GM23338 (cell line): ENCODE measurements at regions not wholly inside any gene's neighbourhood (a gene's known extent, or its start where the extent isn't known, plus 50 kb on each side); places are given as distances from the start of the nearest gene placed in this dataset.

Experiments
- ATAC-seq: fragments of 200-7000 bp; cut with Tn5 transposase; 3 replicates; pipeline ENCODE4 v1.9.1; 2020
- DNase-seq: peaks from one replicate; pipeline ENCODE4 v3.0.0-alpha.2; 2015; ENCODE audit warnings: low spot score
- H2AFZ ChIP-seq: fragments of 200-600 bp; sonication (generic); 2 replicates; pipeline ENCODE4 v1.8.0; 2016; ENCODE audit warnings: antibody characterized with exemption, mild to moderate bottlenecking, moderate library complexity
- H3F3A ChIP-seq: fragments of 200-600 bp; sonication (generic); replicated peaks from 2 replicates; pipeline ENCODE4 v1.8.0; 2017; ENCODE audit warnings: antibody characterized with exemption, mixed run types, low read depth
- H3K27ac ChIP-seq: fragments of 200-600 bp; sonication (generic); 2 replicates; pipeline ENCODE4 v1.6.1; 2016; ENCODE audit warnings: low read depth
- H3K27me3 ChIP-seq: fragments of 200-600 bp; sonication (generic); 2 replicates; pipeline ENCODE4 v1.8.0; 2016; ENCODE audit warnings: mild to moderate bottlenecking, mixed run types, moderate library complexity; ENCODE audit not compliant: insufficient read depth
- H3K36me3 ChIP-seq: fragments of 200-600 bp; sonication (generic); 2 replicates; pipeline ENCODE4 v1.8.0; 2016; ENCODE audit warnings: mild to moderate bottlenecking; ENCODE audit not compliant: insufficient read depth
- H3K4me1 ChIP-seq: fragments of 200-600 bp; sonication (generic); 2 replicates; pipeline ENCODE4 v1.8.0; 2016; ENCODE audit warnings: mild to moderate bottlenecking, moderate library complexity; ENCODE audit not compliant: insufficient read depth
- H3K4me2 ChIP-seq: fragments of 200-600 bp; sonication (generic); 2 replicates; pipeline ENCODE4 v1.7.1; 2017; ENCODE audit warnings: mixed run types
- H3K4me3 ChIP-seq: fragments of 200-600 bp; sonication (generic); 2 replicates; pipeline ENCODE4 v1.6.1; 2016; ENCODE audit warnings: mixed run types
- H3K79me2 ChIP-seq: fragments of 200-600 bp; sonication (generic); replicated peaks from 2 replicates; pipeline ENCODE4 v1.8.0; 2017; ENCODE audit warnings: mild to moderate bottlenecking; ENCODE audit not compliant: insufficient read depth
- H3K9me2 ChIP-seq: fragments of 200-600 bp; sonication (generic); 2 replicates; pipeline ENCODE4 v1.8.0; 2017; ENCODE audit not compliant: insufficient read depth
- H4K20me1 ChIP-seq: fragments of 200-600 bp; sonication (generic); replicated peaks from 2 replicates; pipeline ENCODE4 v1.8.0; 2017; ENCODE audit warnings: mild to moderate bottlenecking; ENCODE audit not compliant: insufficient read depth
- H3K27ac Mint-ChIP-seq: 2 replicates; pipeline ENCODE4 v1.8.0; 2020; ENCODE audit warnings: inconsistent platforms, mild to moderate bottlenecking, moderate library complexity, mixed read lengths
- H3K27me3 Mint-ChIP-seq: 3 replicates; pipeline ENCODE4 v1.8.0; 2022; ENCODE audit warnings: low read depth, mild to moderate bottlenecking, moderate library complexity, mixed read lengths, inconsistent platforms; ENCODE audit not compliant: insufficient read depth, poor library complexity
- H3K36me3 Mint-ChIP-seq: 3 replicates; pipeline ENCODE4 v1.8.0; 2021; ENCODE audit warnings: low read depth, mild to moderate bottlenecking, inconsistent platforms, moderate library complexity, mixed read lengths
- H3K4me1 Mint-ChIP-seq: 3 replicates; pipeline ENCODE4 v1.8.0; 2020; ENCODE audit warnings: mild to moderate bottlenecking, inconsistent platforms, mixed read lengths
- H3K4me3 Mint-ChIP-seq: 3 replicates; pipeline ENCODE4 v1.8.0; 2021; ENCODE audit warnings: moderate library complexity, mild to moderate bottlenecking, inconsistent platforms, mixed read lengths
- H3K9me3 Mint-ChIP-seq: 3 replicates; pipeline ENCODE4 v1.8.0; 2020; ENCODE audit warnings: moderate library complexity, mild to moderate bottlenecking, inconsistent platforms, mixed read lengths
- CREB1 ChIP-seq: fragments of 250-450 bp; sonication (Bioruptor Pico); IDR thresholded peaks from 2 replicates; pipeline ENCODE4 v1.5.0; 2020; ENCODE audit warnings: low read depth, mild to moderate bottlenecking, moderate library complexity
- CTCF ChIP-seq, 2 experiments: fragments of 200-600 bp in 1 of 2; sonication (generic) in 1 of 2; conservative IDR thresholded peaks; 2 replicates each; pipeline versions ENCODE4 v1.5.1 to v1.6.1; 2016 to 2017; ENCODE audit warnings: antibody characterized with exemption in 2 of 2, low read depth in 2 of 2, mild to moderate bottlenecking in 2 of 2, moderate library complexity in 1 of 2
- EZH2 ChIP-seq: fragments of 200-600 bp; sonication (generic); IDR thresholded peaks from one replicate; pipeline ENCODE4 v1.8.0; 2017; ENCODE audit warnings: antibody characterized with exemption, mild to moderate bottlenecking, low read depth; ENCODE audit not compliant: unreplicated experiment
- EZH2phosphoT487 ChIP-seq: fragments of 200-600 bp; sonication (generic); IDR thresholded peaks from one replicate; pipeline ENCODE4 v1.8.1; 2018; ENCODE audit warnings: antibody characterized with exemption; ENCODE audit not compliant: unreplicated experiment
- JUNB ChIP-seq: IDR thresholded peaks from one replicate; pipeline ENCODE4 v1.6.1; 2016; ENCODE audit warnings: antibody characterized with exemption; ENCODE audit not compliant: unreplicated experiment
- POLR2AphosphoS5 ChIP-seq: IDR thresholded peaks from 2 replicates; pipeline ENCODE4 v1.6.1; 2016; ENCODE audit warnings: antibody characterized with exemption, low read depth
- STAT1 ChIP-seq: IDR thresholded peaks from one replicate; pipeline ENCODE4 v1.6.1; 2016; ENCODE audit warnings: antibody characterized with exemption; ENCODE audit not compliant: unreplicated experiment
- ZNF114 ChIP-seq: fragments of 250-450 bp; sonication (Bioruptor Pico); IDR thresholded peaks from 2 replicates; pipeline ENCODE4 v1.5.0; 2020; ENCODE audit warnings: mild to moderate bottlenecking, moderate library complexity
- ZNF331 ChIP-seq: fragments of 250-450 bp; sonication (Bioruptor Pico); IDR thresholded peaks from 2 replicates; pipeline ENCODE4 v1.5.0; 2020; ENCODE audit warnings: low read depth, mild to moderate bottlenecking, moderate library complexity
- TF ChIP-seq, protein P1 (sequence below): IDR thresholded peaks from one replicate; pipeline ENCODE4 v1.6.1; 2018; ENCODE audit warnings: antibody characterized with exemption; ENCODE audit not compliant: unreplicated experiment
- TF ChIP-seq, protein P2 (sequence below): fragments of 250-450 bp; sonication (Bioruptor Pico); IDR thresholded peaks from 2 replicates; pipeline ENCODE4 v1.5.0; 2020; ENCODE audit warnings: mild to moderate bottlenecking, moderate library complexity

- Histone ChIP-seq H3K36me3 (no peaks in the 10 kb centered on the region), H3F3A (no peaks in the 10 kb centered on the region), H3K4me3 (no peak overlapping the region), H3K9me2 (no peaks in the 10 kb centered on the region), H4K20me1 (no peaks in the 10 kb centered on the region; the same call in 1 of the 2 replicates), H3K79me2 (no peaks in the 10 kb centered on the region), H2AFZ (no peak overlapping the region), H3K4me2 (no peak overlapping the region), H3K27me3 (no peaks in the 10 kb centered on the region), H3K4me1 (no peaks in the 10 kb centered on the region; the same call in 1 of the 2 replicates), H3K27ac (no peak overlapping the region)
- Mint-ChIP-seq H3K4me3 (no peak overlapping the region), H3K36me3 (no peaks in the 10 kb centered on the region; the same call in 2 of the 3 replicates), H3K4me1 (peaks cover 20% of the 10 kb centered on the region), H3K27ac (no peak overlapping the region), H3K27me3 (peaks cover 16% of the 10 kb centered on the region), H3K9me3 (no peaks in the 10 kb centered on the region)
- TF ChIP-seq CTCF (conservative IDR thresholded peaks at IDR 0.05; ENCODE audit: low read depth in 2 of 2): no peak
- TF ChIP-seq JUNB: no peak
- no peak for TF ChIP-seq POLR2AphosphoS5
- no peak for TF ChIP-seq STAT1
- no peak for TF ChIP-seq ZNF331
- no peak for TF ChIP-seq EZH2
- no peak for TF ChIP-seq CREB1 (CRISPR knock-in tag)
- TF ChIP-seq ZNF114: no peak
- no peak for TF ChIP-seq EZH2phosphoT487
- TF ChIP-seq, protein P1, sequence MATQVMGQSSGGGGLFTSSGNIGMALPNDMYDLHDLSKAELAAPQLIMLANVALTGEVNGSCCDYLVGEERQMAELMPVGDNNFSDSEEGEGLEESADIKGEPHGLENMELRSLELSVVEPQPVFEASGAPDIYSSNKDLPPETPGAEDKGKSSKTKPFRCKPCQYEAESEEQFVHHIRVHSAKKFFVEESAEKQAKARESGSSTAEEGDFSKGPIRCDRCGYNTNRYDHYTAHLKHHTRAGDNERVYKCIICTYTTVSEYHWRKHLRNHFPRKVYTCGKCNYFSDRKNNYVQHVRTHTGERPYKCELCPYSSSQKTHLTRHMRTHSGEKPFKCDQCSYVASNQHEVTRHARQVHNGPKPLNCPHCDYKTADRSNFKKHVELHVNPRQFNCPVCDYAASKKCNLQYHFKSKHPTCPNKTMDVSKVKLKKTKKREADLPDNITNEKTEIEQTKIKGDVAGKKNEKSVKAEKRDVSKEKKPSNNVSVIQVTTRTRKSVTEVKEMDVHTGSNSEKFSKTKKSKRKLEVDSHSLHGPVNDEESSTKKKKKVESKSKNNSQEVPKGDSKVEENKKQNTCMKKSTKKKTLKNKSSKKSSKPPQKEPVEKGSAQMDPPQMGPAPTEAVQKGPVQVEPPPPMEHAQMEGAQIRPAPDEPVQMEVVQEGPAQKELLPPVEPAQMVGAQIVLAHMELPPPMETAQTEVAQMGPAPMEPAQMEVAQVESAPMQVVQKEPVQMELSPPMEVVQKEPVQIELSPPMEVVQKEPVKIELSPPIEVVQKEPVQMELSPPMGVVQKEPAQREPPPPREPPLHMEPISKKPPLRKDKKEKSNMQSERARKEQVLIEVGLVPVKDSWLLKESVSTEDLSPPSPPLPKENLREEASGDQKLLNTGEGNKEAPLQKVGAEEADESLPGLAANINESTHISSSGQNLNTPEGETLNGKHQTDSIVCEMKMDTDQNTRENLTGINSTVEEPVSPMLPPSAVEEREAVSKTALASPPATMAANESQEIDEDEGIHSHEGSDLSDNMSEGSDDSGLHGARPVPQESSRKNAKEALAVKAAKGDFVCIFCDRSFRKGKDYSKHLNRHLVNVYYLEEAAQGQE: no peak
- TF ChIP-seq, protein P2, sequence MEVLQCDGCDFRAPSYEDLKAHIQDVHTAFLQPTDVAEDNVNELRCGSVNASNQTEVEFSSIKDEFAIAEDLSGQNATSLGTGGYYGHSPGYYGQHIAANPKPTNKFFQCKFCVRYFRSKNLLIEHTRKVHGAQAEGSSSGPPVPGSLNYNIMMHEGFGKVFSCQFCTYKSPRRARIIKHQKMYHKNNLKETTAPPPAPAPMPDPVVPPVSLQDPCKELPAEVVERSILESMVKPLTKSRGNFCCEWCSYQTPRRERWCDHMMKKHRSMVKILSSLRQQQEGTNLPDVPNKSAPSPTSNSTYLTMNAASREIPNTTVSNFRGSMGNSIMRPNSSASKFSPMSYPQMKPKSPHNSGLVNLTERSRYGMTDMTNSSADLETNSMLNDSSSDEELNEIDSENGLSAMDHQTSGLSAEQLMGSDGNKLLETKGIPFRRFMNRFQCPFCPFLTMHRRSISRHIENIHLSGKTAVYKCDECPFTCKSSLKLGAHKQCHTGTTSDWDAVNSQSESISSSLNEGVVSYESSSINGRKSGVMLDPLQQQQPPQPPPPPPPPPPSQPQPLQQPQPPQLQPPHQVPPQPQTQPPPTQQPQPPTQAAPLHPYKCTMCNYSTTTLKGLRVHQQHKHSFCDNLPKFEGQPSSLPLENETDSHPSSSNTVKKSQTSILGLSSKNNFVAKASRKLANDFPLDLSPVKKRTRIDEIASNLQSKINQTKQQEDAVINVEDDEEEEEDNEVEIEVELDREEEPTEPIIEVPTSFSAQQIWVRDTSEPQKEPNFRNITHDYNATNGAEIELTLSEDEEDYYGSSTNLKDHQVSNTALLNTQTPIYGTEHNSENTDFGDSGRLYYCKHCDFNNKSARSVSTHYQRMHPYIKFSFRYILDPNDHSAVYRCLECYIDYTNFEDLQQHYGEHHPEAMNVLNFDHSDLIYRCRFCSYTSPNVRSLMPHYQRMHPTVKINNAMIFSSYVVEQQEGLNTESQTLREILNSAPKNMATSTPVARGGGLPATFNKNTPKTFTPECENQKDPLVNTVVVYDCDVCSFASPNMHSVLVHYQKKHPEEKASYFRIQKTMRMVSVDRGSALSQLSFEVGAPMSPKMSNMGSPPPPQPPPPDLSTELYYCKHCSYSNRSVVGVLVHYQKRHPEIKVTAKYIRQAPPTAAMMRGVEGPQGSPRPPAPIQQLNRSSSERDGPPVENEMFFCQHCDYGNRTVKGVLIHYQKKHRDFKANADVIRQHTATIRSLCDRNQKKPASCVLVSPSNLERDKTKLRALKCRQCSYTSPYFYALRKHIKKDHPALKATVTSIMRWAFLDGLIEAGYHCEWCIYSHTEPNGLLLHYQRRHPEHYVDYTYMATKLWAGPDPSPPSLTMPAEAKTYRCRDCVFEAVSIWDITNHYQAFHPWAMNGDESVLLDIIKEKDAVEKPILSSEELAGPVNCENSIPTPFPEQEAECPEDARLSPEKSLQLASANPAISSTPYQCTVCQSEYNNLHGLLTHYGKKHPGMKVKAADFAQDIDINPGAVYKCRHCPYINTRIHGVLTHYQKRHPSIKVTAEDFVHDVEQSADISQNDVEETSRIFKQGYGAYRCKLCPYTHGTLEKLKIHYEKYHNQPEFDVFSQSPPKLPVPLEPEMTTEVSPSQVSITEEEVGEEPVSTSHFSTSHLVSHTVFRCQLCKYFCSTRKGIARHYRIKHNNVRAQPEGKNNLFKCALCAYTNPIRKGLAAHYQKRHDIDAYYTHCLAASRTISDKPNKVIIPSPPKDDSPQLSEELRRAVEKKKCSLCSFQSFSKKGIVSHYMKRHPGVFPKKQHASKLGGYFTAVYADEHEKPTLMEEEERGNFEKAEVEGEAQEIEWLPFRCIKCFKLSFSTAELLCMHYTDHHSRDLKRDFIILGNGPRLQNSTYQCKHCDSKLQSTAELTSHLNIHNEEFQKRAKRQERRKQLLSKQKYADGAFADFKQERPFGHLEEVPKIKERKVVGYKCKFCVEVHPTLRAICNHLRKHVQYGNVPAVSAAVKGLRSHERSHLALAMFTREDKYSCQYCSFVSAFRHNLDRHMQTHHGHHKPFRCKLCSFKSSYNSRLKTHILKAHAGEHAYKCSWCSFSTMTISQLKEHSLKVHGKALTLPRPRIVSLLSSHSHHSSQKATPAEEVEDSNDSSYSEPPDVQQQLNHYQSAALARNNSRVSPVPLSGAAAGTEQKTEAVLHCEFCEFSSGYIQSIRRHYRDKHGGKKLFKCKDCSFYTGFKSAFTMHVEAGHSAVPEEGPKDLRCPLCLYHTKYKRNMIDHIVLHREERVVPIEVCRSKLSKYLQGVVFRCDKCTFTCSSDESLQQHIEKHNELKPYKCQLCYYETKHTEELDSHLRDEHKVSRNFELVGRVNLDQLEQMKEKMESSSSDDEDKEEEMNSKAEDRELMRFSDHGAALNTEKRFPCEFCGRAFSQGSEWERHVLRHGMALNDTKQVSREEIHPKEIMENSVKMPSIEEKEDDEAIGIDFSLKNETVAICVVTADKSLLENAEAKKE: no peak
- DNase-seq: no peak
- ATAC-seq: no peak
Observed at GRCh38 chr11:119486691-119487259, 63.8 kb upstream of the THY1 start.
